IMR-90 (cell line): ENCODE measurements at regions not wholly inside any gene's neighbourhood (a gene's known extent, or its start where the extent isn't known, plus 50 kb on each side); places are given as distances from the start of the nearest gene placed in this dataset.

Experiments used
- BHLHE40 ChIP-seq: fragments of 150-350 bp; IDR thresholded peaks from 2 replicates; pipeline ENCODE4 v1.6.1; 2016; ENCODE audit warnings: mild to moderate bottlenecking, low read depth, low read length
- CEBPB ChIP-seq: IDR thresholded peaks from 2 replicates; pipeline ENCODE4 v1.6.1; 2012; ENCODE audit warnings: low read depth, low read length, improper control_type of control experiment
- CHD1 ChIP-seq: IDR thresholded peaks from 2 replicates; pipeline ENCODE4 v1.6.1; 2012; ENCODE audit warnings: low read depth, low read length, improper control_type of control experiment
- MAFK ChIP-seq: IDR thresholded peaks from 2 replicates; pipeline ENCODE4 v1.6.1; 2012; ENCODE audit warnings: low read depth, low read length, improper control_type of control experiment
- MXI1 ChIP-seq: IDR thresholded peaks from 2 replicates; pipeline ENCODE4 v1.6.1; 2012; ENCODE audit warnings: low read depth, mild to moderate bottlenecking, low read length, moderate library complexity, borderline replicate concordance
- POLR2A ChIP-seq: IDR thresholded peaks from 2 replicates; pipeline ENCODE4 v1.6.1; 2012; ENCODE audit warnings: mild to moderate bottlenecking, low read depth, low read length
- RCOR1 ChIP-seq: IDR thresholded peaks from 2 replicates; pipeline ENCODE4 v1.6.1; 2012; ENCODE audit warnings: mild to moderate bottlenecking, low read length, improper control_type of control experiment; ENCODE audit not compliant: insufficient replicate concordance
- RFX5 ChIP-seq: IDR thresholded peaks from 2 replicates; pipeline ENCODE4 v1.8.0; 2012; ENCODE audit warnings: low read depth, mild to moderate bottlenecking, low read length, moderate library complexity
- SMC3 ChIP-seq: fragments of 150-350 bp; IDR thresholded peaks from 2 replicates; pipeline ENCODE4 v1.6.1; 2016; ENCODE audit warnings: low read depth, mild to moderate bottlenecking, antibody characterized with exemption, low read length, moderate library complexity
- TF ChIP-seq, protein P1 (sequence below): conservative IDR thresholded peaks from 2 replicates; pipeline ENCODE4 v1.5.1; 2012; ENCODE audit warnings: mild to moderate bottlenecking, low read depth, low read length, improper control_type of control experiment

DNA sequence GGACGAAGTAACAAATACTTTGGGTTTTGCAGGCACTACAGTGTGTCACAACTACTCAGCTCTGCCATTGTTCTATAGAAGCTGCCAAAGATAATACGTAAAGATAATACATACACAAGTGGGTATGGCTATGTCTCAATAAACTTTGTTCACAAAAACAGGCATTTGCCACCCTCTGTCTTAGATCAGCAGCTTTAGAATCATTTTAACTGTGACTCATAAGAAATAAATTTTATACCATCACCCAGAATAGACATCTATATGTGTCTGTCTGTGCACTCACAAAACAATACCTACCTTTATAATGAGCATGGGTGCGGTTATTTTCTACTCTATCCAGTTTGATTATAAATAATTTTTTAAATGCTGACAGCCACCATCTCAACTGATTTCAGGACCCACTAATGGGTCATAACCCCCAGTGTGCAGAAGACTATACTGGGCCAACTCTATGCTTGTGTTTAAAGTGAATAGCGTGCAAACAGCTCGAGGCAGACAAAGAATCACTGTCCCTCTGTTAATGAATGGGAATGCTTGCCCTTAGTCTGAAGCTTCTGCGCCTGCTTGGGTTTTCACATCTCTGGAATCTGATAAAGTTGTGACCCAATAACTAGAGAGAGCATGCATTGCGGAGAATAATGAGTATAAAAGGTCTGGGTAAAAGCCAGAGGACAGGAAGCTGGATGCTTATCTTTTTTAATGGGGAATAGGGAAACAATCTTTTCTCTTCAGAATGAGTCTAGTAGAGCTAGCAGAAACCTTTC, 216.2 kb downstream of the PLPP3 start:
- TF ChIP-seq, protein P1, sequence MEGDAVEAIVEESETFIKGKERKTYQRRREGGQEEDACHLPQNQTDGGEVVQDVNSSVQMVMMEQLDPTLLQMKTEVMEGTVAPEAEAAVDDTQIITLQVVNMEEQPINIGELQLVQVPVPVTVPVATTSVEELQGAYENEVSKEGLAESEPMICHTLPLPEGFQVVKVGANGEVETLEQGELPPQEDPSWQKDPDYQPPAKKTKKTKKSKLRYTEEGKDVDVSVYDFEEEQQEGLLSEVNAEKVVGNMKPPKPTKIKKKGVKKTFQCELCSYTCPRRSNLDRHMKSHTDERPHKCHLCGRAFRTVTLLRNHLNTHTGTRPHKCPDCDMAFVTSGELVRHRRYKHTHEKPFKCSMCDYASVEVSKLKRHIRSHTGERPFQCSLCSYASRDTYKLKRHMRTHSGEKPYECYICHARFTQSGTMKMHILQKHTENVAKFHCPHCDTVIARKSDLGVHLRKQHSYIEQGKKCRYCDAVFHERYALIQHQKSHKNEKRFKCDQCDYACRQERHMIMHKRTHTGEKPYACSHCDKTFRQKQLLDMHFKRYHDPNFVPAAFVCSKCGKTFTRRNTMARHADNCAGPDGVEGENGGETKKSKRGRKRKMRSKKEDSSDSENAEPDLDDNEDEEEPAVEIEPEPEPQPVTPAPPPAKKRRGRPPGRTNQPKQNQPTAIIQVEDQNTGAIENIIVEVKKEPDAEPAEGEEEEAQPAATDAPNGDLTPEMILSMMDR, result no peak
- TF ChIP-seq SMC3 (no peak), MAFK (no peak), MXI1 (no peak), POLR2A (no peak), BHLHE40 (no peak), CEBPB (no peak), RCOR1 (no peak), RFX5 (no peak), CHD1 (no peak)
